ENCODE measurements at regions not wholly inside any gene's neighbourhood (a gene's known extent, or its start where the extent isn't known, plus 50 kb on each side); places are given as distances from the start of the nearest gene placed in this dataset.

- DNase-seq (ENCODE audit: low spot score): no peak
Measured at GRCh38 chr3:23036728-23037127, 166.4 kb upstream of the UBE2E2 start.

GRCh38 chr3:23038471-23038870 lies 164.7 kb upstream of the UBE2E2 start:
- TF ChIP-seq CTCF (IDR thresholded peaks at IDR 0.05): no peak
- DNase-seq (ENCODE audit: low spot score): no peak
- no peak overlapping the region for H3K4me3 ChIP-seq
- no peak overlapping the region for H3K27ac ChIP-seq

More at GRCh38 chr3:23036728-23037127, 166.4 kb upstream of the UBE2E2 start:
- Histone ChIP-seq H3K4me3 (peak overlapping the region; percentile 12), H3K27ac (peak overlapping the region in 1 of 2 donors; percentile 53)
- TF ChIP-seq CTCF (IDR thresholded peaks at IDR 0.05): no peak

GRCh38 chr3:23041918-23042696 lies 161.0 kb upstream of the UBE2E2 start:
- DNase-seq (ENCODE audit: low spot score): peak; percentile 77
- no peak for TF ChIP-seq CTCF (IDR thresholded peaks at IDR 0.05)
- Histone ChIP-seq H3K27ac (peak overlapping the region; percentile 49 to 83), H3K4me3 (peak overlapping the region; percentile 3)

- TF ChIP-seq CTCF (IDR thresholded peaks at IDR 0.05): no peak
- DNase-seq (ENCODE audit: low spot score): no peak
- no peak overlapping the region for H3K4me3 ChIP-seq
- peak overlapping the region; percentile 42 to 91 for H3K27ac ChIP-seq
Measured at GRCh38 chr3:23044463-23044862, 158.7 kb upstream of the UBE2E2 start.

GRCh38 chr3:23046536-23046935 lies 156.6 kb upstream of the UBE2E2 start:
- no peak for DNase-seq (ENCODE audit: low spot score)
- Histone ChIP-seq H3K27ac (no peak overlapping the region), H3K4me3 (no peak overlapping the region)
- no peak for TF ChIP-seq CTCF (IDR thresholded peaks at IDR 0.05)

- Histone ChIP-seq H3K27ac (no peak overlapping the region), H3K4me3 (no peak overlapping the region)
- no peak for TF ChIP-seq CTCF (IDR thresholded peaks at IDR 0.05)
- no peak for DNase-seq (ENCODE audit: low spot score)
Measured at GRCh38 chr3:23051240-23052140, 151.6 kb upstream of the UBE2E2 start.
